DMS79 (cell line): ENCODE measurements at regions not wholly inside any gene's neighbourhood (a gene's known extent, or its start where the extent isn't known, plus 50 kb on each side); places are given as distances from the start of the nearest gene placed in this dataset.
A peak's percentile ranks its signal among the peaks of the same experiment; 100 is the strongest.

ENCODE experiments used
- DNase-seq: peaks from one replicate; lab custom pipeline; 2025; lab: John Stamatoyannopoulos, UW

DNA sequence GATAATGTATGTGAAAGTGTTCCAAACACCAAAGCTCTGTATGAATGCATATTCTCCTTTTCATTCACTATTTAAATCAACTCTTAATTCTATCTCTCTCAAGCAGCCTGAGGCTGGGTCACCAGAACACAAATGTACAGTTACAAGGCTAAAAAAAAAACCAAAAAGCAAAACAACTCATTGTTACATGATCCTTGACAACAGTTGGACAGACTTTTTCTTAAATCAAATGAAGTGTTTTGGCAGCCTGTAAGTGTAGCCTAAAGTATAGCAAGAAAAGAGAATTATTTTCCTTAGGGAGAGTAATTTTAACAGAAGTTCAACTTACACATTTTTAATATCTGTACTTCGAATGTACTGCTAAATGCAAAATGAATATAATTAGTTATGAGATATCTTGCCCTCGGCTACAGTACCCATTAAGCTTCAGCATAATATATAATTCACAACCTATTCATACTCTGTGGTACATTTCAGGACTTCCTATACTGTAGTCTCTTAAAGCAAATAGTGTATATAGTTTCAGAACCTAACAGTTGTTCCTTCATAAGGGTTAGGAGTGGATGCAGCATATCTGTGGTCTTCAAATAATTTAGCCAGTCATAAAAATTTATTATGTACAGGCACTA lies 214.0 kb upstream of the BTG1 start:
- no peak for DNase-seq

DNA sequence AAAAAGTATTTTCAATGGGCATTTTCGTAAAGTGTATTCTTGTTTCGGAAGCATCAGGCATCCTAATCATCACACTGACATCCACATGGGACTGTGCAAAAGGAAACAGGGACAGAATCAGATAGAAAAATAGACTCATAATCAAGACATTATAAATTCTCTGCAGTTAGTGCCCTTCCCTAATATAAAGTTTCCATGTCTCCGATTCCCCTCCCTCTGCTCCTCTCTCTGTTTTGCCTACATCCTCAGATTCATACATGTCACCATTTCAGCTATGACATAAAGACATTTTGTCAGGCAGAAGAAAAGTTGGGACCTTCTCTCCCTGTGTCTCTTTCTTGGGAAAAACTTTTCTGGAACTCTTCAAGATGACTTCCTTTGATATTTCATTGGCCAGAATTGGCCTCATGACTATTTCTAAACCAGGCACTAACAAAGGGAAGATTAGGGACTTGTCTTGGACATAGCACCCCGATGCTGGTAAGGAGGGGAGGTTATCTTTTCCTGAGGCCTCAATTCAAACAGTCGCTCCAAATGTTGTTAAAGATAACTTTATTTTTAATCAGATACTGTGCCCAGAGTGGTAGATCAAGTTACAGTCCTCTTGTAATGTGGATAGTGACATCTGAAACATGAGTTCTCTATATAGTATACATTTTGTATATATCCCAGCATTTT lies 212.1 kb upstream of the BTG1 start:
- no peak for DNase-seq

DNA sequence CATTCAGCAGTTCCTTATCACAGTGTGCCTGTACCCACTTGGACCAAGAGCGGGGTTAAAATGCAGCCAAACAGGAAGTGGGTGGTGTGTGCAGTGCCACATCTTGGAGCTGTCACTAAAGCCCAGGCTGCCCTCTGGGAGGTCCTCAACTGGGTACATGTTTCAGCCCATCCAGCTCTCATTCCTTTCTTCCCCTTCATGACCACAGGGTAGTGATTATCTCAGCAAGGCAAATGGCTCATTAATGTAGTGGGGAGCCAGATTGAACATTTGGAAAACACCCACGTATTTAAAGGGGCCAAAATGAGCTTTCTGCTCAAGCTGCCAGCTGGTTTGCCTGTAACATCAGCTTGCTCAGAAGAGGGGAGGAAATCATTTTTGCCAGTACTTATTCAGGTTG lies 210.8 kb upstream of the BTG1 start:
- peak; percentile 35 for DNase-seq

- no peak for DNase-seq
These were observed 204.0 kb upstream of the BTG1 start for GRCh38 chr12:92349635-92350034.

GRCh38 chr12:92342574-92342973 lies 196.9 kb upstream of the BTG1 start:
- no peak for DNase-seq

- DNase-seq: no peak
These were observed 195.5 kb upstream of the BTG1 start for GRCh38 chr12:92341065-92341668.

GRCh38 chr12:92340441-92341064 lies 194.9 kb upstream of the BTG1 start:
- DNase-seq: no peak

- no peak for DNase-seq
These were observed 194.4 kb upstream of the BTG1 start for GRCh38 chr12:92340003-92340402.

GRCh38 chr12:92339198-92339821 lies 193.7 kb upstream of the BTG1 start:
- no peak for DNase-seq

DNA sequence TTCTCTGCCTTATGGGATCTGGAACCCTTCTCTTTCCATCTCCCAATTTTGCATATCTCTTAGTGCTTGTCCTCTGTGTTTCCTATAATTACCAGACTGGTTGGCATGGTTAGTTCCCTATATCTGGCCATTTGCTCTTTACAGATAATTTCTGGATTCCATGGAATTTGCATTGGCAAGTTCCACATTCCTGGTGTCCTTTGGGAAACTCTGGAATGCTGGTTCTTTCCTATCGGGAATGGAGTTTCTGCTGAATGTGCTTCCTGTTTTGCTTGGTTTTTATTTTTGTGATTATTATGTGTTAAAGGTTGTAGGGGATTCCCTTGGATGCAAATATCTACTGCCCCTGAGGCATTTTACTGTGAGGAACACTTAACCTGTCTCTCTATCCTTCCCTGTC lies 193.0 kb upstream of the BTG1 start:
- DNase-seq: no peak

GRCh38 chr12:92338102-92338501 lies 192.5 kb upstream of the BTG1 start:
- no peak for DNase-seq

GRCh38 chr12:92337128-92337527 lies 191.5 kb upstream of the BTG1 start:
- no peak for DNase-seq

DNA sequence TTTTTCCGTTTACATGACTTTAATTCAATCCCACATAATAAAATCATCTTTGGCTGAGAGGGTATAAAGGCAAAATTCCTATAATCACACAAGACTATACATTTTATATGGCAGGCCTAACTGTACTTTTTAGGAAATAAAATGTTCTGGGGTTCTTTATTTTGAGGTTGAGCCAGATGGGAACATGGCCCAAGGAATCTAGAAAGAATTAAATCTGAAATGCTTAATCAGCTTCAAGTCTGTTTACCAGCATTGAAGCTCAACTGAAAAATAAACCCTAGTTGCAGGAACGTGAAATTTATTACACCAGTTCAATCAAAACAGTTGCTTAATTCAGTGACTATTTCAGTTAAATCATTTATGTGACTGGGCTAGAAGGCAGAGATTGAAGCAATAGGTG lies 191.0 kb upstream of the BTG1 start:
- DNase-seq: no peak

DNA sequence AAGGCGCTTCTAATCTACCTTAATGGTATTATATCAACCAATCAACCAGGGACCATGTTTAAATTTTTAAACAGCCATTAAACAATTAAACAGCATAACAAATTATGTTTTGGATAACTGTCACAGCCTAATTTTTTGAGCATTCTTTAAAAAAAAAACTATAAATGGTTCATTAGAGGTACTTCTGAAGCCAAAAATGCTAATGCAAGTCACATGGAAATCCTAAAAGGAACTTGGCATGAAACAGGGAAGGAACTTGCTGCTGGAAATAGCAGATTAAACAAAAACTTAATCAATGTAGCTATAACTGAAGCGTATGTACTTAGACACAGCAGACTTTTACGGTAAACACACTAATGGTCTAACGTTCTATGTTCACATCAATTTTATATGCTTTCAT lies 190.2 kb upstream of the BTG1 start:
- DNase-seq: no peak

GRCh38 chr12:92334552-92334951 lies 188.9 kb upstream of the BTG1 start:
- no peak for DNase-seq

DNA sequence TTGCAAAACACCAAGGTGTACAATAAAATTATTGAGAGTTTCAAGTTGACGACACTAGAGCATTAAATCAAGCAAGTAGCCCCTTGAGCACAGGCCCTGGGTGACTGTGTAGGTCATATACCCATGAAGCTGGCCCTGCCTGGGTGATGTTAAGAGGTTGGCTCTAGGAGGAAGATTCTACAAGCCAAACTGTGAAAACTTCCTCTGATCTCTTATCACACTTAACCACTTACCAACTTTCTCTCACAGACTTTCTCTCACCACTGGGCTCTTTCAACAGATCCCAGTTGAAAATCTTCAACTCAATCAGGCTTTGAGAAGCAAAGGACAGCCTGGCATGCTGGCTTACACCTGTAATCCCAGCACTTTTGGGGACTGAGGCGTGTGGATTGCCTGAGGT lies 186.9 kb upstream of the BTG1 start:
- peak; percentile 18 for DNase-seq

DNA sequence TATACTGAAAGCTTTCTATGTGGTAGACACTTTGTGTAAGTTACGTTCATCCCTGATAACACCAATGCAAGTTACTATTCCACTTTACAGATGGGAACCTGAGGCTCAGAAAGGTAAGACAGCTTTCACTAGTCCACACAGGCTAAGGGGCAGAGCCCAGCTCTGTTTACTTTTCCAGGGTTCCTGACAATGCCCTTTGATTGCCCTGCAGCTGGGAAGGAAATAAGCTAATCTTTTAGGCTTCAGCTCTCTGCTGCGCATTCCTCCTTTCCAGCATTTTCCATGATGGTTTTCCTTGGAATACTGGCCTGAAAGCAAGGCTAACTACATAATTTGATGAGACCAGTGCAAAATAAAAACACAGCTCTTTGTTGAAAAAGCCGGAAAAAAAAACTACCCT lies 185.7 kb upstream of the BTG1 start:
- no peak for DNase-seq

DNA sequence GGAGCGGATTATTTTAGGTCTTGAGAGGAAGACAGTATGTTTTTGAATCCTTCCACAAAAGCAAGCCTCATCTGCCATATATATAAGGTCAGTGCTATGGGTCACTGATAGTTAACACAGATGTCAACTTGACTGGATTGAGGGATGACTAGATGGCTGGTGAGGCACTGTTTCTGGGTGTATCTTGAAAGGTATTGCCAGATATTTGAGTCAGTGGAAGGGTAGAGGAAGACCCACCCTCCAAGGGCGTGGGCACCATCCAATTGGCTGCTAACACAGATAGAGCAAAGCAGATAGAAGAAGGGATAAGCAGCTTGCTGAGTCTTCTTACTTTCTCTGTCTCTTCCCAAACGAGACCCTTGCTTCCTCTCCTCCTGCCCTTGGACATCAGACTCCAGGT lies 185.0 kb upstream of the BTG1 start:
- DNase-seq: no peak

GRCh38 chr12:92326877-92327276 lies 181.2 kb upstream of the BTG1 start:
- no peak for DNase-seq

- no peak for DNase-seq
These were observed 179.3 kb upstream of the BTG1 start for GRCh38 chr12:92324849-92325500.

- DNase-seq: no peak
These were observed 166.9 kb upstream of the BTG1 start for GRCh38 chr12:92312463-92312964.
